GM23338 (cell line): ENCODE measurements at regions not wholly inside any gene's neighbourhood (a gene's known extent, or its start where the extent isn't known, plus 50 kb on each side); places are given as distances from the start of the nearest gene placed in this dataset.

Experiments
- ATAC-seq: fragments of 200-7000 bp; cut with Tn5 transposase; 3 replicates; pipeline ENCODE4 v1.9.1; 2020
- DNase-seq: peaks from one replicate; pipeline ENCODE4 v3.0.0-alpha.2; 2015; ENCODE audit warnings: low spot score
- H2AFZ ChIP-seq: fragments of 200-600 bp; sonication (generic); 2 replicates; pipeline ENCODE4 v1.8.0; 2016; ENCODE audit warnings: antibody characterized with exemption, mild to moderate bottlenecking, moderate library complexity
- H3F3A ChIP-seq: fragments of 200-600 bp; sonication (generic); replicated peaks from 2 replicates; pipeline ENCODE4 v1.8.0; 2017; ENCODE audit warnings: antibody characterized with exemption, mixed run types, low read depth
- H3K27ac ChIP-seq: fragments of 200-600 bp; sonication (generic); 2 replicates; pipeline ENCODE4 v1.6.1; 2016; ENCODE audit warnings: low read depth
- H3K27me3 ChIP-seq: fragments of 200-600 bp; sonication (generic); 2 replicates; pipeline ENCODE4 v1.8.0; 2016; ENCODE audit warnings: mild to moderate bottlenecking, mixed run types, moderate library complexity; ENCODE audit not compliant: insufficient read depth
- H3K36me3 ChIP-seq: fragments of 200-600 bp; sonication (generic); 2 replicates; pipeline ENCODE4 v1.8.0; 2016; ENCODE audit warnings: mild to moderate bottlenecking; ENCODE audit not compliant: insufficient read depth
- H3K4me1 ChIP-seq: fragments of 200-600 bp; sonication (generic); 2 replicates; pipeline ENCODE4 v1.8.0; 2016; ENCODE audit warnings: mild to moderate bottlenecking, moderate library complexity; ENCODE audit not compliant: insufficient read depth
- H3K4me2 ChIP-seq: fragments of 200-600 bp; sonication (generic); 2 replicates; pipeline ENCODE4 v1.7.1; 2017; ENCODE audit warnings: mixed run types
- H3K4me3 ChIP-seq: fragments of 200-600 bp; sonication (generic); 2 replicates; pipeline ENCODE4 v1.6.1; 2016; ENCODE audit warnings: mixed run types
- H3K79me2 ChIP-seq: fragments of 200-600 bp; sonication (generic); replicated peaks from 2 replicates; pipeline ENCODE4 v1.8.0; 2017; ENCODE audit warnings: mild to moderate bottlenecking; ENCODE audit not compliant: insufficient read depth
- H3K9me2 ChIP-seq: fragments of 200-600 bp; sonication (generic); 2 replicates; pipeline ENCODE4 v1.8.0; 2017; ENCODE audit not compliant: insufficient read depth
- H4K20me1 ChIP-seq: fragments of 200-600 bp; sonication (generic); replicated peaks from 2 replicates; pipeline ENCODE4 v1.8.0; 2017; ENCODE audit warnings: mild to moderate bottlenecking; ENCODE audit not compliant: insufficient read depth
- H3K27ac Mint-ChIP-seq: 2 replicates; pipeline ENCODE4 v1.8.0; 2020; ENCODE audit warnings: inconsistent platforms, mild to moderate bottlenecking, moderate library complexity, mixed read lengths
- H3K27me3 Mint-ChIP-seq: 3 replicates; pipeline ENCODE4 v1.8.0; 2022; ENCODE audit warnings: low read depth, mild to moderate bottlenecking, moderate library complexity, mixed read lengths, inconsistent platforms; ENCODE audit not compliant: insufficient read depth, poor library complexity
- H3K36me3 Mint-ChIP-seq: 3 replicates; pipeline ENCODE4 v1.8.0; 2021; ENCODE audit warnings: low read depth, mild to moderate bottlenecking, inconsistent platforms, moderate library complexity, mixed read lengths
- H3K4me1 Mint-ChIP-seq: 3 replicates; pipeline ENCODE4 v1.8.0; 2020; ENCODE audit warnings: mild to moderate bottlenecking, inconsistent platforms, mixed read lengths
- H3K4me3 Mint-ChIP-seq: 3 replicates; pipeline ENCODE4 v1.8.0; 2021; ENCODE audit warnings: moderate library complexity, mild to moderate bottlenecking, inconsistent platforms, mixed read lengths
- H3K9me3 Mint-ChIP-seq: 3 replicates; pipeline ENCODE4 v1.8.0; 2020; ENCODE audit warnings: moderate library complexity, mild to moderate bottlenecking, inconsistent platforms, mixed read lengths
- CREB1 ChIP-seq: fragments of 250-450 bp; sonication (Bioruptor Pico); IDR thresholded peaks from 2 replicates; pipeline ENCODE4 v1.5.0; 2020; ENCODE audit warnings: low read depth, mild to moderate bottlenecking, moderate library complexity
- CTCF ChIP-seq, 2 experiments: fragments of 200-600 bp in 1 of 2; sonication (generic) in 1 of 2; conservative IDR thresholded peaks; 2 replicates each; pipeline versions ENCODE4 v1.5.1 to v1.6.1; 2016 to 2017; ENCODE audit warnings: antibody characterized with exemption in 2 of 2, low read depth in 2 of 2, mild to moderate bottlenecking in 2 of 2, moderate library complexity in 1 of 2
- ETS1 ChIP-seq: IDR thresholded peaks from 2 replicates; pipeline ENCODE4 v1.6.1; 2016; ENCODE audit warnings: antibody characterized with exemption
- EZH2 ChIP-seq: fragments of 200-600 bp; sonication (generic); IDR thresholded peaks from one replicate; pipeline ENCODE4 v1.8.0; 2017; ENCODE audit warnings: antibody characterized with exemption, mild to moderate bottlenecking, low read depth; ENCODE audit not compliant: unreplicated experiment
- EZH2phosphoT487 ChIP-seq: fragments of 200-600 bp; sonication (generic); IDR thresholded peaks from one replicate; pipeline ENCODE4 v1.8.1; 2018; ENCODE audit warnings: antibody characterized with exemption; ENCODE audit not compliant: unreplicated experiment
- JUNB ChIP-seq: IDR thresholded peaks from one replicate; pipeline ENCODE4 v1.6.1; 2016; ENCODE audit warnings: antibody characterized with exemption; ENCODE audit not compliant: unreplicated experiment
- NANOG ChIP-seq: IDR thresholded peaks from 2 replicates; pipeline ENCODE4 v1.6.1; 2016; ENCODE audit warnings: antibody characterized with exemption, borderline replicate concordance
- POLR2AphosphoS5 ChIP-seq: IDR thresholded peaks from 2 replicates; pipeline ENCODE4 v1.6.1; 2016; ENCODE audit warnings: antibody characterized with exemption, low read depth
- REST ChIP-seq: IDR thresholded peaks from one replicate; pipeline ENCODE4 v1.6.1; 2018; ENCODE audit warnings: antibody characterized with exemption; ENCODE audit not compliant: unreplicated experiment
- STAT1 ChIP-seq: IDR thresholded peaks from one replicate; pipeline ENCODE4 v1.6.1; 2016; ENCODE audit warnings: antibody characterized with exemption; ENCODE audit not compliant: unreplicated experiment
- ZNF114 ChIP-seq: fragments of 250-450 bp; sonication (Bioruptor Pico); IDR thresholded peaks from 2 replicates; pipeline ENCODE4 v1.5.0; 2020; ENCODE audit warnings: mild to moderate bottlenecking, moderate library complexity
- ZNF331 ChIP-seq: fragments of 250-450 bp; sonication (Bioruptor Pico); IDR thresholded peaks from 2 replicates; pipeline ENCODE4 v1.5.0; 2020; ENCODE audit warnings: low read depth, mild to moderate bottlenecking, moderate library complexity
- ZNF462 ChIP-seq: fragments of 250-450 bp; sonication (Bioruptor Pico); IDR thresholded peaks from 2 replicates; pipeline ENCODE4 v1.5.0; 2020; ENCODE audit warnings: mild to moderate bottlenecking, moderate library complexity

GRCh38 chr17:33519692-33520091, 226.6 kb upstream of the ASIC2 start:
- peaks cover 3% of the 10 kb centered on the region; the same call in 1 of the 2 replicates for H3K9me2 ChIP-seq
- H3K4me1 Mint-ChIP-seq, result peaks cover 14% of the 10 kb centered on the region
- no peaks in the 10 kb centered on the region for H3K36me3 Mint-ChIP-seq
- no peak overlapping the region for H3K4me3 ChIP-seq
- no peaks in the 10 kb centered on the region for H3K27me3 ChIP-seq
- no peaks in the 10 kb centered on the region; the same call in 1 of the 2 replicates for H3K4me1 ChIP-seq
- no peaks in the 10 kb centered on the region for H3F3A ChIP-seq
- no peak overlapping the region for H3K4me3 Mint-ChIP-seq
- no peaks in the 10 kb centered on the region for H3K27me3 Mint-ChIP-seq
- no peaks in the 10 kb centered on the region for H3K79me2 ChIP-seq
- H3K36me3 ChIP-seq, result no peaks in the 10 kb centered on the region
- no peak for TF ChIP-seq ZNF462
- no peak for TF ChIP-seq JUNB
- TF ChIP-seq EZH2phosphoT487, result no peak
- TF ChIP-seq REST, result no peak
- no peak for TF ChIP-seq EZH2
- no peak for TF ChIP-seq POLR2AphosphoS5
- TF ChIP-seq ZNF114 (CRISPR knock-in tag), result no peak
- no peak for TF ChIP-seq ZNF331
- no peak for TF ChIP-seq NANOG
- TF ChIP-seq CREB1 (CRISPR knock-in tag), result no peak
- TF ChIP-seq CTCF (conservative IDR thresholded peaks at IDR 0.05; ENCODE audit: low read depth in 2 of 2), result no peak
- no peak for TF ChIP-seq ETS1
- TF ChIP-seq STAT1, result no peak
- H4K20me1 ChIP-seq, result no peaks in the 10 kb centered on the region
- no peak overlapping the region for H2AFZ ChIP-seq
- H3K4me2 ChIP-seq, result no peak overlapping the region
- no peaks in the 10 kb centered on the region for H3K9me3 Mint-ChIP-seq
- ATAC-seq, result no peak
- no peak overlapping the region for H3K27ac Mint-ChIP-seq
- DNase-seq, result no peak
- no peak overlapping the region for H3K27ac ChIP-seq
